ENCODE measurements at regions not wholly inside any gene's neighbourhood (a gene's known extent, or its start where the extent isn't known, plus 50 kb on each side); places are given as distances from the start of the nearest gene placed in this dataset.
A peak's percentile ranks its signal among the peaks of the same experiment; 100 is the strongest.

GRCh38 chr11:11038352-11038751, 180.5 kb upstream of the ZBED5 start:
- Histone ChIP-seq H4K20me1 (ENCODE audit: low read depth) (no peaks in the 10 kb centered on the region), H3K36me3 (no peaks in the 10 kb centered on the region), H3K9ac (no peak overlapping the region), H3K4me3 (no peak overlapping the region), H3K79me2 (ENCODE audit: low read depth) (no peaks in the 10 kb centered on the region), H3K27me3 (no peaks in the 10 kb centered on the region), H3K27ac (no peak overlapping the region), H2AFZ (replicated peaks) (peak overlapping the region; percentile 78), H3K4me2 (peak overlapping the region; percentile 10), H3F3A (ENCODE audit: low read depth) (no peaks in the 10 kb centered on the region), H3K9me3 (ENCODE audit: low read depth) (no peaks in the 10 kb centered on the region), H3K4me1 (peaks cover 24% of the 10 kb centered on the region)
- Mint-ChIP-seq H3K27me3 (ENCODE audit: insufficient read depth, low read depth) (peaks cover 5% of the 10 kb centered on the region), H3K9me3 (no peaks in the 10 kb centered on the region), H3K27ac (peak overlapping the region; percentile 44), H3K4me1 (peaks cover 32% of the 10 kb centered on the region), H3K4me3 (no peak overlapping the region), H3K36me3 (no peaks in the 10 kb centered on the region)
- peak; percentile 17 for DNase-seq (ENCODE audit: low spot score)
- no peak for TF ChIP-seq EZH2phosphoT487 (IDR thresholded peaks at IDR 0.05)
- TF ChIP-seq, protein P1, sequence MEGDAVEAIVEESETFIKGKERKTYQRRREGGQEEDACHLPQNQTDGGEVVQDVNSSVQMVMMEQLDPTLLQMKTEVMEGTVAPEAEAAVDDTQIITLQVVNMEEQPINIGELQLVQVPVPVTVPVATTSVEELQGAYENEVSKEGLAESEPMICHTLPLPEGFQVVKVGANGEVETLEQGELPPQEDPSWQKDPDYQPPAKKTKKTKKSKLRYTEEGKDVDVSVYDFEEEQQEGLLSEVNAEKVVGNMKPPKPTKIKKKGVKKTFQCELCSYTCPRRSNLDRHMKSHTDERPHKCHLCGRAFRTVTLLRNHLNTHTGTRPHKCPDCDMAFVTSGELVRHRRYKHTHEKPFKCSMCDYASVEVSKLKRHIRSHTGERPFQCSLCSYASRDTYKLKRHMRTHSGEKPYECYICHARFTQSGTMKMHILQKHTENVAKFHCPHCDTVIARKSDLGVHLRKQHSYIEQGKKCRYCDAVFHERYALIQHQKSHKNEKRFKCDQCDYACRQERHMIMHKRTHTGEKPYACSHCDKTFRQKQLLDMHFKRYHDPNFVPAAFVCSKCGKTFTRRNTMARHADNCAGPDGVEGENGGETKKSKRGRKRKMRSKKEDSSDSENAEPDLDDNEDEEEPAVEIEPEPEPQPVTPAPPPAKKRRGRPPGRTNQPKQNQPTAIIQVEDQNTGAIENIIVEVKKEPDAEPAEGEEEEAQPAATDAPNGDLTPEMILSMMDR (IDR thresholded peaks at IDR 0.05), result no peak
- no peak for TF ChIP-seq EZH2 (IDR thresholded peaks at IDR 0.05)

DNA sequence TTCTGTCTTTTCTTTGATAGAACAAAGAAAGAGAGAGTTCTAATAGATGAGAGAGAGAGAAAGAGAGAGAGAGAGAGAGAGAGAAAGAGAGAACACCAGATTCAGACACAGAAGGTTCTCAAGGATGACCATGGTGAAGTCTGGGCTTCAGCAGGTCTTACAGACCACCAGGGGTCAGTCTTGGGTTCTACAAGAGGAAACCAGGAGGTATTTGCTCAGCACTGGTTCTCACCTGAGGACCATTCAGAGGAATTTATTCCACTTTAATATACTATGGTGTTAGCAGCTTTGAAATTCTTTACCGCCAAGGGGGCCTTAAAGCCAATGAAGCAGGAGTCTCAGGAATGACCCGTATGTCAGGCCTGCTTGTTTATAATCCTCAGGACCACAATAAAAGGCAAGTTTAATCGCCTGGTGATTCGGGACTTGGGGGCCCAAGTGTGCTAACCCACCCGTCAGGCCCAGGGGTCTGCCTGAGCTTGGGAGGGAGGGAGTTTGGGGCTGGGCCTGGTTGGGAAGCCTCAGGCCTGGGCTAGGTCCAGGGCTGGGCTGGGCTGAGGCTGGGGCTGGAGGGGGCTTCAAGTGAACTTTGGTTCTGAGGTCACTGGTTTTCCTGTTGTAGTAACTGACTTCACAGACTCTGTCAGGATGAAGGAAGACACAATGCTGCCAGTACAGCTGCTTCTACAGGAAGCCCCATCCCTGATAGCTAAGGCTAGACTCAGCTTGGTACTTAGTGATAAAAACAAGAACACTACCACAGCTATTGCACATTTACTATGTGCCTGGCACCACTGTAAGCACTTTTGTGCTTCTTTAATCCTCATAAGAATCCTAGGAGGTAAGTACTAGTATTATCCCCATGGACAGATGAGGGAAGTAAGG, 179.2 kb upstream of the ZBED5 start:
- Histone ChIP-seq H4K20me1 (ENCODE audit: low read depth) (no peaks in the 10 kb centered on the region), H3K36me3 (no peaks in the 10 kb centered on the region), H3K27ac (no peak overlapping the region), H3K27me3 (no peaks in the 10 kb centered on the region), H2AFZ (replicated peaks) (no peak overlapping the region), H3F3A (ENCODE audit: low read depth) (no peaks in the 10 kb centered on the region), H3K4me2 (no peak overlapping the region), H3K79me2 (ENCODE audit: low read depth) (no peaks in the 10 kb centered on the region), H3K4me3 (no peak overlapping the region), H3K9ac (no peak overlapping the region), H3K9me3 (ENCODE audit: low read depth) (no peaks in the 10 kb centered on the region), H3K4me1 (peaks cover 18% of the 10 kb centered on the region)
- Mint-ChIP-seq H3K27ac (peak overlapping the region; percentile 61), H3K9me3 (no peaks in the 10 kb centered on the region), H3K36me3 (no peaks in the 10 kb centered on the region), H3K4me3 (no peak overlapping the region), H3K4me1 (peaks cover 32% of the 10 kb centered on the region), H3K27me3 (ENCODE audit: insufficient read depth, low read depth) (peaks cover 5% of the 10 kb centered on the region)
- DNase-seq (ENCODE audit: low spot score), result peak; percentile 86
- TF ChIP-seq, protein P1 (IDR thresholded peaks at IDR 0.05), result peak; percentile 81
- TF ChIP-seq EZH2 (IDR thresholded peaks at IDR 0.05), result no peak
- TF ChIP-seq EZH2phosphoT487 (IDR thresholded peaks at IDR 0.05), result no peak

DNA sequence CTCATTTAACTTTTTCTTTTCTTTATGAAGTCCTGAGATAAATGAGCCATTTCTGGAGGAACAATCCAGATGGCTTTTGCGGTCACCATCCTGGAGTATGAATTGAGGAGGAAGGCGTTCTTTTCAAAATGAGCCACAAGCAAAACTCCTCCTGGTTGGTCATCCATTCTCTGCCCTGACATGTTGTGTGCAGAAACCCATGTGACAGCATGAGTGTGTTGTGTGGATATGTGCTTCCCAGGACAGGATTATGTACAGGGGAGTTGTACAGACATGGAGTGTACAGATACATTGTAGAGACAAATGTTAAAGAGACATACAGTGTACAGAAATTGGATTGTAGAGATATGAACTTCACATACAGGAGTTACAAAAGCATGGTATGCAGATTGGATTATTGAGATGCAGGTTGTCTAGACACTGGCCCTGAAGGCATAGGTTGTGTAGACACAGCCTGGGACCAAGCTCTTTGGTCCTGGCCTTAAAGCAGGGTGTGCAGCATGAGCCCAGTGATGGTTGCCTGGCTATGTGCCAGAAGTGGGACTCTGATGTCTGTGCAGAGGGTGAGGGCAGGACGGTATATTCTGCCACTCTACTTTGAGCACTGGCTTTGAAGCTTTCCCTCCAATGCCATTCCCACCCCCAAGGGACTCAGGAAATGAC, 178.5 kb upstream of the ZBED5 start:
- TF ChIP-seq EZH2phosphoT487 (IDR thresholded peaks at IDR 0.05), result no peak
- TF ChIP-seq EZH2 (IDR thresholded peaks at IDR 0.05), result no peak
- TF ChIP-seq, protein P1 (IDR thresholded peaks at IDR 0.05), result no peak
- Histone ChIP-seq H3K9ac (no peak overlapping the region), H3K27ac (no peak overlapping the region), H3K36me3 (no peaks in the 10 kb centered on the region), H3K4me2 (no peak overlapping the region), H3K27me3 (no peaks in the 10 kb centered on the region), H3K79me2 (ENCODE audit: low read depth) (no peaks in the 10 kb centered on the region), H3K9me3 (ENCODE audit: low read depth) (no peaks in the 10 kb centered on the region), H4K20me1 (ENCODE audit: low read depth) (no peaks in the 10 kb centered on the region), H3K4me1 (peaks cover 17% of the 10 kb centered on the region), H2AFZ (replicated peaks) (no peak overlapping the region), H3K4me3 (no peak overlapping the region), H3F3A (ENCODE audit: low read depth) (no peaks in the 10 kb centered on the region)
- Mint-ChIP-seq H3K4me3 (no peak overlapping the region), H3K9me3 (no peaks in the 10 kb centered on the region), H3K27ac (peak overlapping the region; percentile 61), H3K36me3 (no peaks in the 10 kb centered on the region), H3K27me3 (ENCODE audit: insufficient read depth, low read depth) (peaks cover 5% of the 10 kb centered on the region), H3K4me1 (peaks cover 32% of the 10 kb centered on the region)
- DNase-seq (ENCODE audit: low spot score), result no peak
